CD8-positive, alpha-beta memory T cell (primary cell): ENCODE measurements at regions not wholly inside any gene's neighbourhood (a gene's known extent, or its start where the extent isn't known, plus 50 kb on each side); places are given as distances from the start of the nearest gene placed in this dataset.
"Not testable (repeated sequence)": the region's sequence is repeated elsewhere in the genome, so short reads cannot be mapped to it uniquely, and the experiment has no call there.

ENCODE experiments used
- CTCF ChIA-PET: fragments of 350-600 bp; sonication (Branson Sonifier 250); formaldehyde crosslinking; loops from one replicate; lab custom pipeline; 2021; ENCODE audit warnings: antibody characterized with exemption; lab: Charles Lee
- POLR2A ChIA-PET: fragments of 350-600 bp; sonication (Branson Sonifier 250); formaldehyde crosslinking; loops from one replicate; lab custom pipeline; 2021; ENCODE audit warnings: antibody characterized with exemption; lab: Charles Lee
- DNase-seq, 5 donors: peaks; one replicate each; pipeline versions ENCODE4 v3.0.0 to v3.0.0-alpha.2; 2020 to 2022; ENCODE audit warnings: mixed read lengths in 1 of 5
- H3K27ac ChIP-seq: one replicate; pipeline ENCODE4 v1.7.0; 2013; ENCODE audit warnings: low read depth, mild to moderate bottlenecking, low read length, moderate library complexity
- H3K27me3 ChIP-seq: 2 replicates; pipeline ENCODE4 v1.7.0; 2013; ENCODE audit warnings: low read length, mild to moderate bottlenecking; ENCODE audit not compliant: insufficient read depth, poor library complexity, severe bottlenecking
- H3K36me3 ChIP-seq: 2 replicates; pipeline ENCODE4 v1.7.0; 2013; ENCODE audit warnings: mild to moderate bottlenecking, low read length, moderate library complexity; ENCODE audit not compliant: insufficient read depth
- H3K4me1 ChIP-seq: 2 replicates; pipeline ENCODE4 v1.7.0; 2013; ENCODE audit warnings: mild to moderate bottlenecking, low read length, moderate library complexity; ENCODE audit not compliant: insufficient read depth
- H3K4me3 ChIP-seq: 2 replicates; pipeline ENCODE4 v1.7.0; 2013; ENCODE audit warnings: mild to moderate bottlenecking, low read length
- H3K9me3 ChIP-seq: 2 replicates; pipeline ENCODE4 v1.7.0; 2013; ENCODE audit warnings: mild to moderate bottlenecking, low read length
- H3K27ac Mint-ChIP-seq, 8 donors: one replicate each; pipeline ENCODE4 v1.8.0; 2020 to 2021; ENCODE audit warnings: mixed read lengths in 8 of 8, mild to moderate bottlenecking in 6 of 8, inconsistent platforms in 3 of 8, moderate library complexity in 3 of 8
- H3K27me3 Mint-ChIP-seq, 2 donors: one replicate each; pipeline ENCODE4 v1.8.0; 2020 to 2021; ENCODE audit warnings: mixed read lengths in 2 of 2, mild to moderate bottlenecking in 1 of 2, moderate library complexity in 1 of 2
- H3K36me3 Mint-ChIP-seq, 3 donors: one replicate each; pipeline ENCODE4 v1.8.0; 2020 to 2021; ENCODE audit warnings: mixed read lengths in 3 of 3, inconsistent platforms in 1 of 3, mild to moderate bottlenecking in 1 of 3
- H3K4me1 Mint-ChIP-seq, 3 donors: one replicate each; pipeline ENCODE4 v1.8.0; 2020 to 2021; ENCODE audit warnings: mixed read lengths in 3 of 3, inconsistent platforms in 1 of 3, mild to moderate bottlenecking in 1 of 3
- H3K4me3 Mint-ChIP-seq, 7 donors: one replicate each; pipeline ENCODE4 v1.8.0; 2020 to 2021; ENCODE audit warnings: mixed read lengths in 7 of 7, mild to moderate bottlenecking in 6 of 7, moderate library complexity in 4 of 7, inconsistent platforms in 2 of 7
- H3K9me3 Mint-ChIP-seq, 5 donors: one replicate each; pipeline ENCODE4 v1.8.0; 2020 to 2022; ENCODE audit warnings: mixed read lengths in 5 of 5, mild to moderate bottlenecking in 3 of 5, moderate library complexity in 2 of 5, inconsistent platforms in 1 of 5

DNA sequence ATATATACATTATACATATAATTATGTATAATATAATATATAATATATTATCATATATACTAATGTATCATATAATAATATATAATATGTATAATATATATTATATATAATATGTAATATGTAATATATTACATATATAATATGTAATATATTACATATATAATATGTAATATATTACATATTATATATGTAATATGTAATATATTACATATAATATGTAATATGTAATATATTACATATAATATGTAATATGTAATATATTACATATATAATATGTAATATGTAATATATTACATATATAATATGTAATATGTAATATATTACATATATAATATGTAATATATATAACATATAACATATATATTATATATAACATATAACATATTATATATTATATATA lies 1020.9 kb downstream of the KCNMA1 start:
- H3K9me3 ChIP-seq, CTCF ChIA-PET, H3K4me1 Mint-ChIP-seq, H3K27ac ChIP-seq, H3K27me3 Mint-ChIP-seq, H3K4me3 ChIP-seq, H3K36me3 Mint-ChIP-seq, POLR2A ChIA-PET, H3K36me3 ChIP-seq, DNase-seq, H3K27me3 ChIP-seq, H3K27ac Mint-ChIP-seq, H3K4me3 Mint-ChIP-seq, H3K4me1 ChIP-seq: not testable (repeated sequence)
- H3K9me3 Mint-ChIP-seq = peaks cover 8 to 16% (median 12%) of the 10 kb centered on the region in 5 donors

DNA sequence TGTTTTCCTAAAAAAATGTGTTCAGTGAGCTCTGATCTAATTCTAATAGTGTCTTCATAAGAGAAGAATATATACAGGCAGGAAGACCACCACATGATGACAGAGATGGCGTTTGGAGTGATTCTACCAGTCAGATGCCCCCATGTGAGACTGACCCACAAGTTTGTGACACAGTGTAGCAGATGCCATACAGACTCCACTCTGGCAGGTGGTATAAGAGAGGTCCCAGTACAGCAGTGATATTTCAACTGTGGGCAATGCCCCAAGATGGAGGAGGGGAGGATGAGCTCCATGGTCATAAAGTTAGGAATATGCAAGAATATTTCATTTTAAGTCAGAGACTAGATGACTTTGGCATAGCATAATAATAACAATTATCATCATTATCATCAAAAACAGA lies 1022.6 kb downstream of the KCNMA1 start:
- Mint-ChIP-seq H3K27ac (no peak overlapping the region), H3K4me3 (no peak overlapping the region), H3K9me3 (peaks cover 2 to 14% (median 12%) of the 10 kb centered on the region in 5 donors), H3K27me3 (no peaks in the 10 kb centered on the region), H3K36me3 (no peaks in the 10 kb centered on the region), H3K4me1 (no peaks in the 10 kb centered on the region)
- Histone ChIP-seq H3K36me3 (no peaks in the 10 kb centered on the region), H3K9me3 (no peaks in the 10 kb centered on the region), H3K4me3 (no peak overlapping the region), H3K4me1 (no peaks in the 10 kb centered on the region), H3K27me3 (no peaks in the 10 kb centered on the region), H3K27ac (no peak overlapping the region)
- ChIA-PET CTCF (no interaction called here), POLR2A (no interaction called here)
- no peak for DNase-seq
